Medulla oblongata (tissue), 1 donor: ENCODE measurements at regions not wholly inside any gene's neighbourhood (a gene's known extent, or its start where the extent isn't known, plus 50 kb on each side); places are given as distances from the start of the nearest gene placed in this dataset.
"Not testable (repeated sequence)": the region's sequence is repeated elsewhere in the genome, so short reads cannot be mapped to it uniquely, and the experiment has no call there.

ENCODE experiments used
- DNase-seq: peaks from one replicate; pipeline ENCODE4 v3.0.0-alpha.2; 2015; ENCODE audit errors: extremely low spot score

DNA sequence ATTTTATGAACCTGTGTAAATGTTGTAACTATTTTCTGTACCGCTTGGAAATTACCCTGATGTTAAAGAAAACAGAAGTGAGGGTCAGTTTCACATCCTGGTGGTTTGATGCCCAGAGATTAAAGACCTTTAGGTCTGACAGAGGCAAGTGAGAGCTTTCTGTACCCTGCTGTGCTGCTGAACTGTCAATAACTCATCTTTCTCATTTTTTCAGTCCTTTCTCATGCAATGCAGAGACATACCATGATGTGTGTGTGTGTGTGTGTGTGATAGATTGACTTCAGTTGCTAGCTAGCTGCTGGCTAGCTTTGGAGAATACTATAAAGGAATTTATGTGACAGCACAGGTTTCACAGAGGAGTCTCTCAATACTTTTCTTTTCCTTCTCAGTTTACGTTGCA, 2025.6 kb upstream of the LRRTM1 start:
- no peak for DNase-seq

DNA sequence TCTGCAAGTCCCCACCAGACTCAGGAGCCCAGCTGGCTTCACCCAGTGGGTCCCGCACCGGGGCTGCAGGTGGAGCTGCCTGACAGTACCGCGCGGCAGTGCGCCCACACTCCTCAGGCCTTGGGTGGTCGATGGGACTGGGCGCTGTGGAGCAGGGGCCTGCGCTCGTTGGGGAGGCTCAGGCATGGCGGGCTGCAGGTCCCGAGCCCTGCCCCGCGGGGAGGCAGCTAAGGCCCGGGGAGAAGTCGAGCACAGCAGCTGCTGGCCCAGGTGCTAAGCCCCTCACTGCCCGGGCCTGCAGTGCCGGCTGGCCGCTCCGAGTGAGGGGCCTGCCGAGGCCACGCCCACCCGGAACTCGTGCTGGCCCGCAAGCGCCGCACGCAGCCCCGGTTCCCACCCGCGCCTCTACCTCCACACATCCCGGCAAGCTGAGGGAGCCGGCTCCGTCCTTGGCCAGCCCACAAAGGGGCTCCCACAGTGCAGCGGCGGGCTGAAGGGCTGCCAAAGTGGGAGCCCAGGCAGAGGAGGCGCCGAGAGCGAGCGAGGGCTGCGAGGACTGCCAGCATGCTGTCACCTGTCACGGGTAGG, 2021.7 kb upstream of the LRRTM1 start:
- DNase-seq: not testable (repeated sequence)

DNA sequence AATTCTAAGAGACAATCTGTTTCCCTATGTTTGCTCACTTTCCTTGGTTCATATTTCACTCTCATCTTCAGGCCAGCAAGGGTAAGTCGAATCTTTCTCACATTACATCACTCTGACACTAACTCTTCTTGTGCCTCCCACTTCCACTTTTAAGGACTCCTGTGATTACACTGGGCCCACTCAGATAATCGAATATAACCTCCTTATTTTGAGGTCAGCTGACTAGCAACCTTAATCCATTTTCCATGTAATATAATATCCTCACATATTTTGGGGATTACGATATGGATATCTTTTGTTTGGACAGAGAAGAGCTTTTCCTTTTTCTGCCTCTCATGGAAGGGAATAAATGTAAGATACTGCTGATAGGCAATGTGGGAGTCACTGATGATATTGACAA, 2015.7 kb upstream of the LRRTM1 start:
- no peak for DNase-seq

DNA sequence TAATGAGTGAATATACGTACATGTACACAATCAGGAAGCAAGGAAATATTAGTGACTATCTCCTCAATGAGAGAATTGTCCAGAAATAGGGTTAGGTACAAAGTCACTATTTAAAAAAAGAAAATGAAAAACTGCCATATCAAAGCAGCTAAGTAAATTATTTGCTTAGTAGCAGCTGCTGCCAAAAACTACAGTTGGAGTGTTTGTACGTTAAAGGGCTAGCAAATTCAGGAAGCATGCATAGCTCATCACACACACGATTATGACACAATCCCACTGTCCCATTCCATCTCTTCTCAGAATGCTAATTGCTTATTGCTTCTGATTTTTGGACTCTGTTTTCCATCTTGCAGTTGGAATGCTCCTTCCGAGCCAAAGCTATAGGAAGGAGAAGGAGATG, 2012.5 kb upstream of the LRRTM1 start:
- no peak for DNase-seq

DNA sequence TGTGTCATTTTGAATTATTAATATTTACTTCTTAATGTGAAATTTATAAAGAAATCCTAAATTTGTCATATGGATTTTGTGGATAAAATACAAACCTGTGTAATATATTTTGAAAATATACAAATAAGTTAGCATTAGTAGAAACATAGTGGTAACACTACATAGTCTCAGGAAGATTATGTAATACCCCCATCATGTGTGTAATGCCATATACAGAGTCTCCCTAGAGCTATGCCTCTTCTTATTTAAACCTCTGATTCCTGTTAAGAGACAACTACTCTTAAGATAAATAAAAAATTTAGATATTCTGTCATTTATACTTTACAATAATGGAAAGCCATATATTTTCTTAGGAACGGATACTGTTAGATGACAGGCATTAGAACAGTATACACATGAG, 2012.0 kb upstream of the LRRTM1 start:
- DNase-seq: no peak

DNA sequence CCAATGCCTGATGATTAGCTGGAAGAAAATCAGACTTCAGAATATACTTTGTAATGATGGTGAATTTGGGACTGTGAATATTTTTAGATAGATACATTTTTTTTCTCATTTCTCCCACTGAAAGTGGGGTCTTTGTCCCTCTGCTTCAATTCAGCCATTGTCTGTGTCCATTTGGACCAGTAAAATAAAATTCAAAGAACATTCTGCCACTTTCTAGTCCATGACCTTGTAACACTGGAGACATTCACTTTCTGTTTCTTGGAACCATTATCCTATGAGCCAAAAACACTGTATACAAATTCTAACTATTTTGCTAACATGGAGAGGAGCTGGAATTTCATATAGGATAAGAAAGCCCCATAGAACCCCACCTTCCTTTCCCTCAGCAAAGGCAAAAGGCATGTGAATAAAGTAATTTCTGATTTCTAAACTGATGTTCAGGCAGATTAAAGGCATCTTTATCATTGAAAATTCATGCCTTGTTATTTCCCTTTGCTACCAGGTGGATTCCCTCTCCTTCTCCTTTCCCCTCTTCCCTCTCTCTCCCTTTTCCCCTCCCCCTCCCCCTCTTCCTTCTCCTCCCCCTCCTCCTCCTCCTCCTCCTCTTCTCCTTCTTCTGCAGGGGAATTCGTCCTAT, 2010.4 kb upstream of the LRRTM1 start:
- peak; percentile 54 for DNase-seq

DNA sequence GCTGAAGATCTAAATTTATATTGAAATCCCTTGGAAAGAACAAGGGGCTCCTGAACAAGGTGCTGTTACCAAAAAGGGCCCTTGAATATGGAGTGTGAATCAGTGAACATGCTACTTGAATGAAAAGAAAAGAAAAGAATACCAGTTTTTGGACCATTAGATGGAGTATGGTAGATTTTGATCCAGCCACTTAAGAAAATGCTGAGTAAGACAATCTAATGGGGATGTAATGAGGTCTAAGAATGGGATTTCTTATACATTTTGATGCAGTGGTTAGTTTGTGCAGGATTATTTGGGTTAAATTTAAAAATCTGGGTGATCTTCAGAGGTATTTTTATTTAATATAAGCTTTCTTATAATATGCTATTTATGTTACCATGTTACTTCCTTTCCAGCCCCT, 2003.0 kb upstream of the LRRTM1 start:
- DNase-seq: no peak

DNA sequence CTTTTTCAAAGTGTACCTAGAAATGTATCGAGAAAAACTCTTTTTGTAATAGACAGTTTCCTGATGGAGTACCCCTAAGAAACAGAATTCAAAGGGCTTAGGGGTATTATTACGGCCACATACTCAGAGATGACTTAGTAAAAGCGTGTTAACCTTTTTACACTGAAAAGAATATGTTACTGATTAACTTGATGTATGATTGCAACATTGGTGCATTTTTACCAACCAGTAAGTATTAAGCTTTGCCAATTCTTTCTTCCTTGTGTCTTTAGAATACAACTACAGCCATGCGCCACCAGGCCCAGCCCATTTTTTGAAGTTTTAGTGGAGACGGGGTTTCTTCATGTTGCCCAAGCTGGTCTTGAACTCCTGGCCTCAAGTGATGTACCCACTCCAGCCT, 1997.0 kb upstream of the LRRTM1 start:
- DNase-seq: no peak

DNA sequence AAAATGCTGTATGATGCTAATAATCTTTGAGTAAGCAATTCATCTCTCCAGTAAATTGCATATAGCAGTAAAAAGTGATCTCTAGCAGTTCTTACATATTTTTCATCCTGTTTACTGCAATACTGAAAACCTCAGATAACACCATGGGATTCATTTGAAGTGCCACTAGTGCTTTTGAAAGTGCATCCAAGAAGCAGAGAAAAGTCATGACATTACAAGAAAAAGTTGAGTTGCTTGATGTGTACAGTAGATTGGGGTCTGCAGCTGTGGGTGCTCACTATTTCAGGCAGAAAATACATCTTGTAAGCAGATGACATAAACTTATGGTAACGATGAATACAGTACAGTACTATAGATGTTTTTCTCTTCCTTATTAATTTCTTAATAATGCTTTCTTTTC, 1984.9 kb upstream of the LRRTM1 start:
- no peak for DNase-seq

DNA sequence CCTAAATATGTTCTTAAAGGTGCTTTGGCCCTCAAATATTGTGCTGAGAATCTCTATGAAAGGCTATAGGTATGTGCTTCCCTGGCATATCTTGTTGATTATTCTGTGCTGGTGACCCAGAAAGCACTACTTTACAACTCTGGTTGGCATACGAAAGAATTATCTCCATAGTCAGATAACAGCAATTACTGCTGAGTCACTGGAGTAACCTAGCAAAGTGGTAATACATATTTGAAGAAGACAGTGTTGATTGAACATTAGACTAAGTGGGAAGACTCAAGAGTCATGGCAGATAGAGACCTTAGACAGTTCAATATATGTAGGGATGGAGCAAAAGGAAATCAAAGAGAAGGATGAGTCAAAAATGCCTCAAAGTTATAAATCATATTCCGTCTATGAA, 1978.5 kb upstream of the LRRTM1 start:
- DNase-seq: no peak

DNA sequence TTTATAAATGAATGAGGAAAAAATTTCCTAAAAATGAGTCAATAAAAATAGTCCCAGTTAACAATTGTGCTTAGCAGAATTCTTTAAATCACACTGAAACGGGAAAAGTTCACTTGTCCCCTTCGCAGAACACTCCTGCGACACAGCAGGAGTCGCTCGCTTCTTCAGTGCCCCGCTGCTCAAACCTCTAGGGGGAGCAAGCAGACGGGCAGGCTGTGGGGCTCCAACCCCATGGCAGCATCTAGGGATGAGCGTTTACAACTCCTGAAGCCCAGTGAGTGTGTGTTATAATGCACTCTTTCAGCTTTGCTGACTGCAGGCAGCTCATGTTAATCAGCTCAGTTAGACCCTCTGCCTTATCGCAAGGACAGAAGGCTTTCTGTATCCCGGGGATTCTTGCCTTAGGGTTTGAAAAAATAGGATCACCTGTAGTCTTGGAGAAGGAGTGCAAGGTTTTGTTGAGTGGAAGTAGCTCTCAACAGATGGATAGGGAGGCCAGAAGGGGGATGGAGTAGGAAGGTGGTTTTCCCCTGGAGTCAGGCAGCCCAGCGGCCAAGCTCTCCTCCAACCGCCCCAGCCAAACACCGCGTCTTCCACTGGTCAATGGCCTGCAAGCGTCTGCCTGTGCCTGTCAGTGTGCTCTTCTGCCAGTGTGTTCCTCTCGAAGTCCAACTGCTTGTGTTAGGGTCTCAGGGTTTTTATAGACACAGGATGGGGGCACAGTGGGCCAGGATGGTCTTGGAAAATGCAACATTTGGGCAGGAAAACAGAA, 1977.7 kb upstream of the LRRTM1 start:
- no peak for DNase-seq

DNA sequence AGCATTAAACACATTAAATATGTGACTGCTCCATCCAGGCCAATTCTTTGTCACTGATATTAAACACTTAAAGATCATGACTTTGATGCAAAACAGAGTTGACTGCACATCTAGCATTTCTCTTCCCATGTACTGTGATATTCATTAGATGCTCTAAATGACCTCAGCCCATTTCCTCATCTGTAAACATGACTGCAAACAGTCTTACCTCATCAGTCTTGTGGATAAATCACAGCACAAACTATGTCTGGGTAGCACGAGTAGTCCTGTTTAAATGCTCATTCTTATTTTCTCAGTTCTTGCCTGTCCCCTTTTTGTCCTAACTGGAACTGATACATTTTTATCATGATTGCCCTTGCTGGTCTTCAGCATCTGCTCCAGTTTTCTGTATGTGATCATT, 1974.8 kb upstream of the LRRTM1 start:
- no peak for DNase-seq

DNA sequence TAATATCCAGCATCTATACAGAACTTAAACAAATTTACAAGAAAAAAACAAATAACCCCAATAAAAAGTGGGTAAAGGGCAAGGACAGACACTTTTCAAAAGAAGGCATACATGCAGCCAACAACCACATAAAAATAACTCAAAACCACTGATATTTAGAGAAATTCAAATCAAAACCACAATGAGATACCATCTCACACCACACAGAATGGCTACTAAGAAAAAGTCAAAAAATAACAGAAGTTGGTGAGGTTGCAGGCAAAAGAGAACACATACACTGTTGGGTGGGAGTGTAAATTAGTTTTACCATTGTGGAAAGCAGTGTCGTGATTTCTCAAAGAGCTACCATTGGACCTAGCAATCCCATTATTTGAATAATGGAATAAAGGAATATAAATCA, 1973.9 kb upstream of the LRRTM1 start:
- no peak for DNase-seq

DNA sequence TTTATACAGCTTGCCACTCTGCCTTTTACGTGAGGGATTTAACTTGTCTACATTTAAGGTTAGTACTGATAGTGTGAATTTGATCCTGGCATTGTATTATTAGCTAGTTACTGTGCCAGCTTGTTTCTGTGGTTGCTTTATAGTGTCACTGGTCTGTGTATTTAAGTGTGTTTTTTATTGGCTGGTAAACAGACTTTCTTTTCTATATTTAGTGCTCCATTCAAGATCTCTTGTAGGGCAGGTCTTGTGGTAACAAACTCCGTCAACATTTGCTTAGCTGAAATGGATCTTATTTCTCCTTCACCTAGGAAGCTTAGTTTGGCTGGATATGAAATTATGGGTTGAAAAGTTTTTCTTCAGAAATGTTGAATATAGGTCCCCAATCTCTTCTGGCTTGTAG, 1971.0 kb upstream of the LRRTM1 start:
- DNase-seq: no peak

DNA sequence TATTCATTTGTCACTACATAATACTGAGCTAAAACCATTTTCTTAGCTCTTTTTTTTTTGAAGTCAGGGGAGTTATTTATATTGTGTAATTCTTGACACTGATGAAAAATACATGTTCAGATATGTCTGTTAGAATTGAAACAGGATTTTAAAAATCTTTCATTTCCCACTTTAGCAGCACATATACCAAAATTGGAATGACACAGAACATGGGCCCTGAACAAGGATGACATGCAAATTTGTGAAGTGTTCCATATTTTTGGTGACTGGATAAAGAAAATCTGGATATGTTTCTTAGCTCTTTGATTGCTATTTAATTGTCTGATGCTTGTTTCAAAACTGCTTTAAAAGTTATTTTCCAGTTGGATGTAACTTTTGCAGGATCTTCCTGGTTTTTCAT, 1963.9 kb upstream of the LRRTM1 start:
- no peak for DNase-seq

DNA sequence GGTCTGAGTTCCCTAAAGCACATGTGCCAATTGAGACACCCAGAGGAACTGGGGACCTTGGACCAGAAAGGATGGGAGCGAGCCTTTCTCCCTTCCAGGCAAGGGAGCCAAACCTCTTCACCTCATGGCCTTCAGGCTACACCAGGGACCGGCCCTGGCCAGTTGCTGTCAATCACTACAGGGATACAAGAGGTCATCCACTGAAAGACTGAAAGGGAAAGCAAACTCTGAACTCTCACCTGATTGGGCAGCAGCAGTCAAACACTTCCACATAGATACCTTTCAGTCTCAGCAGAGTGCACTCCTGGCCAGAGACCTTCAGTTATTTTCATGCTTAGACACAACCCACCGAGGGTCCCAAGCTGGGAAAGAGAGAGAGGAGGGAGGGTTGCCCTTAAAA, 1956.0 kb upstream of the LRRTM1 start:
- DNase-seq: no peak

DNA sequence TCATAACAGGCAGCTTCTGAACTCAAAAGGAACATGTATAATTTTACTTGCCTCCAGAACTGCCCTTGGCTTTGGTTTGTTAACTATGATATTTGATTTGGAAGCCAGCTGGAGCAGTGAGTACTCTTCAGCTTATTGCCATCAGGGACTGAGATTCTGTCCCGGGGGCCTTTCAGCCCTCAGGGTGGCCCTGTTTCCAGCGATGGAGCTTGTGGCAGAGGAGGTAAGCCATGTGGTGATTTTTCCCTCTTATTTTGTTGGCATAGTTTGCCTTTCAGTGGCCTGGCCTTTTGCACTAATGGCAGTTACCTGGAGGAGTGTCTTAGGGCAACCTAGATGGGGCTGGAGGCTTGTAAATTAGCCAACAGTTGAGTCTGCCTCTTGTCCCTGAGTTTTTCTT, 1955.0 kb upstream of the LRRTM1 start:
- no peak for DNase-seq

DNA sequence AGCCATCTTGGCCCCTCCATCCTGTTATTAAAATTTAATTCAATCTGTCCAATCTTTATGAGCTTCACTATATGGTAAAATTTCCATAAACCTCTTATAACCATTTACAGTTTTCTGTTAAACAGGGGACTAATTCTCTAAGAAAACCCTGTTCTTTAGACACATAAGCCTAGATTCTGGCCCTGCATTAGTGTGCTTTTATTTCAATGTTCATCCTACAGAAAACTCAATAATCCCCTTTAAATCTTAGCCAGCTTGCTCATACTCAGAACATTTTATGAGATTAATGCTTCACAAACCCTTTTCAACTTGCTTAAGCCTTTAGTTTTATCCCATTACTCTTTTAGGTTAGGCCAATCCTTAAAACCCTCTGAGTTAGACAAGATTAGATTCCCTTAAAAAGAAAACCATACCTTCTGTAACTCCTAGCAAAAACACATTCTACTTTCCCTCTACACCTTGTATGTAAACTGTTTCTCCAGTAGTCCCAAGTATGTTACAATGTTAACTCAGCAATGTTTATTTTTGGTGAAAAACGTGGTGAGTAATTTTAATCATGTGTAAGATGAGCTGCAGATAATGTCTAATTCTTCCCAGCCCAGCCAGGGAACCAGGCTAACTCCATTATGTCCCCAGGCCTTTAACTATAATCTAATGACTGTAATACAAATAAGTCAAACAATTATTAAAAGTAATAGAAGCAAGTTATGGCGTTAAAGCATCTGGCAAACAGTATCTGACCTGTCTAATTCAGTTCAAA, 1953.4 kb upstream of the LRRTM1 start:
- DNase-seq: no peak

DNA sequence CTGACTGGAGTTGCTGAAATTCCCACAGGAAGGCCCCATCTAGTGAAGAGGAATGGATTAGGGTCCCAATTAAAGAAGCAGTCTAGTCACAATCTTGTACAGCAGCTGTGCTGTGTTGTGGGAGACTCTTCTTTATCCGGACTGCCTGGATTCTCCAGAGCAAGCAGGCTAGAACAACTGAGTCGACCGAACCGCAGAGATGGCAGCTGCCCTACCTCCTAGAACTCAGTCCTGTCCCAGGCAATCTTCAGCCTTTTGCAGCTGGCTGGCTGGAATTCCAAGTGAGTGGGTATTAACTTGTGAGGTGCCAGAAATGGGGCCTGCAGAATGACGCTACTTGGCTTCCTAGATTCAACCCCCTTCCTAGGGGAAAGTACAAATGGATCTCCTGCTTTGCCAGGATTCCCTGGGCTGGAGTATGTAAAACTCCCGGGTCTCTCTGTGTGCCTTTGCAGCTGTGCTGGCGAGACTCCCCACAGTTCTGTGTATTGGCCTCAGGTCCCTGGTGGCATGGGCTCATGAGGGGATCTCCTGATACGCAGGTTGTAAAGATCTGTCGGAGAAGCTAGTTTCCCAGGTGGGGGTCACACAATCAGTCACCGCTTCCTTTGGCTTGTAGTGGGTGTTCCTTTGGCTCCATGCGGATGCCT, 1952.6 kb upstream of the LRRTM1 start:
- no peak for DNase-seq

DNA sequence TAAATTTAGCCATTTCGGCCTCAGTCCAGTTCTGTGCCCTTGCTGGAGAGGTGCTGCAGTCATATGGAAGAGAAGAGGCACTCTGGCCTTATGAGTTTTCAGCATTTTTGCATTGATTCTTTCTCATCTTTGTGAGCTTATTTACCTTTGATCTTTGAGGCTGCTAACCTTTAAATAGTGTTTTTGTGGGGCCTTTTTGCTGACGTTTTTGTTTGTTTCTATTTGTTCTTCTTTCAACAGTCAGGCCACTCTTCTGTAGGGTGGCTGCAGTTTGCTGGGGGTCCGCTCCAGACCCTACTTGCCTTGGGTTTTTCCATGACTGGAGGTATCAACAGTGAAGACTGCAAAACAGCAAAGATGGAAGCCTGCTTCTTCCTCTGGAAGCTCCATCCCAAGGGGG, 1951.7 kb upstream of the LRRTM1 start:
- no peak for DNase-seq

DNA sequence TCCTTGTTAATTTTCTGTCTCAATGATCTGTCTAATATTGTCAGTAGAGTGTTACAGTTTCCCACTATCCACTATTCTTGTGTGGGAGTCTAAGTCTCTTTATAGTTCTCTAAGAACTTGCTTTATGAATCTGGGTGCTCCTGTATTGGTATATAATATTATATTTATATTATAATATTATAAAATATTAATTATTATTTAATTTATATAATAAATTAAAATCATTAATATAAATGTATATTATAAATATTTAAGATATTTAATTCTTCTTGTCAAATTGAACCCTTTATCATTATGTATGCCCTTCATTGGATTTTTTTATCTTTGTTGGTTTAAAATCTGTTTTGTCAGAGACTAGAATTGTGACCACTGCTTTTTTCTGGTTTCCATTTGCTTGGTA, 1950.2 kb upstream of the LRRTM1 start:
- DNase-seq: no peak

DNA sequence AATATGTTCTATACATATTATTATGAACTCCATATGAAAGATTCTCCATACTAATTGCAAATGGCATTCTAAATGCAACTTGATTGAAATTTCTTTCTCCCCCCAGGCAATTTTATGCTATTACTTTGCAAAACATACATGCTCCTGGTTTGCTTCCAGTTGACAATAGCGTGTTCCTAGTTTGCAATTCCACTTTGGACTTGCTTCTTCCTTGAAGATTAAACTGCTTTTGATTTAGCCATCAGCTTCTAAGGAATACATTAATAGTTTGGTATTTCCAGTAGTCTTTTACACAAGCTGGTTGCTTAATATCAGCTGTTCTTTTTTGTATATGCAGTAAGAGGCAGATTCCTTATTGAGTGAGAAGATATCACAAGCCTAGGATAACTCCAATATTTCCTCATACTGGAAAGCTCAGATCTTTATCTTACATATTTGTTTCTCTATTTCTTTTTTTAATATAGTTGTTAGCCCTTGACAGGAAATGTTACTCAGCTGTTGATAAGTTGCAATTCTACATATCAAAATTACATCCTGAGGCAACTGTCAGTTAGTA, 1941.7 kb upstream of the LRRTM1 start:
- DNase-seq: no peak
